GM23248 (cell line): ENCODE measurements at regions not wholly inside any gene's neighbourhood (a gene's known extent, or its start where the extent isn't known, plus 50 kb on each side); places are given as distances from the start of the nearest gene placed in this dataset.
"Not testable (repeated sequence)": the region's sequence is repeated elsewhere in the genome, so short reads cannot be mapped to it uniquely, and the experiment has no call there.

Source experiments
- DNase-seq: peaks from one replicate; pipeline ENCODE4 v3.0.0-alpha.2; 2015
- H2AFZ ChIP-seq: fragments of 200-600 bp; sonication (generic); 2 replicates; pipeline ENCODE4 v1.6.1; 2016; ENCODE audit warnings: antibody characterized with exemption
- H3F3A ChIP-seq: fragments of 200-600 bp; sonication (generic); 2 replicates; pipeline ENCODE4 v1.6.1; 2016; ENCODE audit warnings: mild to moderate bottlenecking, antibody characterized with exemption, mixed run types; ENCODE audit not compliant: insufficient read depth
- H3K27ac ChIP-seq: fragments of 200-600 bp; sonication (generic); 2 replicates; pipeline ENCODE4 v1.5.1; 2016; ENCODE audit warnings: mild to moderate bottlenecking
- H3K27me3 ChIP-seq: fragments of 200-600 bp; sonication (generic); replicated peaks from 2 replicates; pipeline ENCODE4 v1.6.1; 2016; ENCODE audit warnings: mild to moderate bottlenecking; ENCODE audit not compliant: insufficient read depth
- H3K36me3 ChIP-seq: fragments of 200-600 bp; sonication (generic); 2 replicates; pipeline ENCODE4 v1.6.1; 2016; ENCODE audit warnings: low read depth, mild to moderate bottlenecking
- H3K4me1 ChIP-seq: fragments of 200-600 bp; sonication (generic); 2 replicates; pipeline ENCODE4 v1.6.1; 2016; ENCODE audit warnings: mild to moderate bottlenecking; ENCODE audit not compliant: insufficient read depth
- H3K4me2 ChIP-seq: fragments of 200-600 bp; sonication (generic); one replicate; pipeline ENCODE4 v1.6.1; 2016; ENCODE audit warnings: mild to moderate bottlenecking; ENCODE audit not compliant: unreplicated experiment
- H3K4me3 ChIP-seq: fragments of 200-600 bp; sonication (generic); 2 replicates; pipeline ENCODE4 v1.5.1; 2016; ENCODE audit warnings: mild to moderate bottlenecking
- H3K79me2 ChIP-seq: fragments of 200-600 bp; sonication (generic); 2 replicates; pipeline ENCODE4 v1.6.1; 2016; ENCODE audit warnings: mild to moderate bottlenecking; ENCODE audit not compliant: insufficient read depth
- H3K9ac ChIP-seq: fragments of 200-600 bp; sonication (generic); 2 replicates; pipeline ENCODE4 v1.6.1; 2016; ENCODE audit warnings: mild to moderate bottlenecking
- H3K9me2 ChIP-seq: fragments of 200-600 bp; sonication (generic); 2 replicates; pipeline ENCODE4 v1.6.1; 2016; ENCODE audit warnings: mixed run types, mild to moderate bottlenecking, moderate library complexity; ENCODE audit not compliant: insufficient read depth
- H3K9me3 ChIP-seq: fragments of 200-600 bp; sonication (generic); one replicate; pipeline ENCODE4 v1.6.1; 2017; ENCODE audit warnings: low read depth
- H4K20me1 ChIP-seq: fragments of 200-600 bp; sonication (generic); 2 replicates; pipeline ENCODE4 v1.6.0; 2016; ENCODE audit not compliant: insufficient read depth
- EZH2 ChIP-seq: fragments of 200-600 bp; sonication (generic); IDR thresholded peaks from 2 replicates; pipeline ENCODE4 v1.6.1; 2018; ENCODE audit warnings: antibody characterized with exemption, mild to moderate bottlenecking; ENCODE audit not compliant: insufficient read depth, poor library complexity, severe bottlenecking
- EZH2phosphoT487 ChIP-seq: fragments of 200-600 bp; sonication (generic); IDR thresholded peaks from 2 replicates; pipeline ENCODE4 v1.6.1; 2018; ENCODE audit warnings: antibody characterized with exemption, moderate library complexity, mild to moderate bottlenecking, low read depth; ENCODE audit not compliant: insufficient read depth
- WGBS, 2 experiments: methylation state at CpG; one replicate each; pipeline ENCODE4 v1.1.6; 2015 to 2017; ENCODE audit warnings: low lambda C conversion rate in 2 of 2, low coverage in 1 of 2; ENCODE audit errors: missing lambda C conversion rate in 2 of 2; 5-methylcytosine and 5-hydroxymethylcytosine counted together
- in situ Hi-C: fragments of 300-500 bp; cut with MboI; formaldehyde crosslinking; loops from 2 replicates; pipeline ENCODE4 v1.15.0; 2020

- H2AFZ ChIP-seq, H3F3A ChIP-seq, H3K4me1 ChIP-seq, H3K9me2 ChIP-seq, DNase-seq, H3K27ac ChIP-seq, H3K36me3 ChIP-seq, H3K9me3 ChIP-seq, in situ Hi-C loops, H4K20me1 ChIP-seq, H3K9ac ChIP-seq, H3K4me2 ChIP-seq, H3K4me3 ChIP-seq, H3K79me2 ChIP-seq, H3K27me3 ChIP-seq: not testable (repeated sequence)
- 27 to 36% methylated on average over 6 of the region's 6 CpGs for WGBS, 2 experiments
These were observed 94.5 kb upstream of the RAB4A start for GRCh38 chr1:229176457-229176856.

GRCh38 chr1:229180161-229180560, 90.8 kb upstream of the RAB4A start:
- in situ Hi-C loops, result no loop called here
- no peaks in the 10 kb centered on the region for H3K9me2 ChIP-seq
- H3K9ac ChIP-seq, result no peak overlapping the region
- TF ChIP-seq EZH2phosphoT487 (no peak), EZH2 (no peak)
- H3K27ac ChIP-seq, result no peak overlapping the region
- DNase-seq, result no peak
- H3K79me2 ChIP-seq, result no peaks in the 10 kb centered on the region
- WGBS, 2 experiments, result 80 to 82% methylated on average over 8 of the region's 8 CpGs
- no peak overlapping the region for H3K4me2 ChIP-seq
- H3K36me3 ChIP-seq, result no peaks in the 10 kb centered on the region
- H3F3A ChIP-seq, result no peaks in the 10 kb centered on the region
- no peak overlapping the region for H3K4me3 ChIP-seq
- H4K20me1 ChIP-seq, result no peaks in the 10 kb centered on the region
- no peaks in the 10 kb centered on the region for H3K9me3 ChIP-seq
- no peaks in the 10 kb centered on the region for H3K4me1 ChIP-seq
- H3K27me3 ChIP-seq, result no peaks in the 10 kb centered on the region
- no peak overlapping the region for H2AFZ ChIP-seq

DNA sequence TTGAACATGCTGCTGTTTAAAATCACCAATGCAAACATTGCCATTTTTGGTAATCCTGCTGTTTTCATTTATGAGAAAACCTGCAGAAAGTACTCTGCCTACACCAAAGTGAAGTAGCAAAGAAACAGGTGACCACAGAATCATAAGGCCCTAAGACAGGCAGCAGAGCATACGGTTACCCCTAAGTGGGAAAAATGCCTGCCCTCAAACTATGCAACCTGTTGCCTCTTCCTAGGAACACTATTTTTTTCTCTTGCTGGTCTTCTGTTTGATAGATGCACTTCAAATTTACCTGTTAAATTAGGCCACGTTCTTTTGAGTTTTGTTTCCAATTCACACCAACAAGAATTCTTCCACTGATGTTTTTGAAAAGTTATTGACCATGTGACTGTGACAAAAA, 89.5 kb upstream of the RAB4A start:
- H2AFZ ChIP-seq, result no peak overlapping the region
- H3K36me3 ChIP-seq, result no peaks in the 10 kb centered on the region
- no peaks in the 10 kb centered on the region for H3K9me3 ChIP-seq
- H3K4me1 ChIP-seq, result peaks cover 3% of the 10 kb centered on the region; the same call in 1 of the 2 replicates
- H3K27me3 ChIP-seq, result no peaks in the 10 kb centered on the region
- H3K27ac ChIP-seq, result no peak overlapping the region
- H3K9me2 ChIP-seq, result no peaks in the 10 kb centered on the region
- H4K20me1 ChIP-seq, result no peaks in the 10 kb centered on the region
- H3K79me2 ChIP-seq, result no peaks in the 10 kb centered on the region
- in situ Hi-C loops, result no loop called here
- no peaks in the 10 kb centered on the region for H3F3A ChIP-seq
- H3K9ac ChIP-seq, result no peak overlapping the region
- TF ChIP-seq EZH2 (no peak), EZH2phosphoT487 (no peak)
- no peak overlapping the region for H3K4me2 ChIP-seq
- H3K4me3 ChIP-seq, result no peak overlapping the region
- no peak for DNase-seq
- WGBS, 2 experiments, result 87 to 88% methylated on average over 2 of the region's 2 CpGs

GRCh38 chr1:229183588-229183987, 87.3 kb upstream of the RAB4A start:
- no peak overlapping the region for H3K4me3 ChIP-seq
- H3K27me3 ChIP-seq, result no peaks in the 10 kb centered on the region
- in situ Hi-C loops, result no loop called here
- H3F3A ChIP-seq, result no peaks in the 10 kb centered on the region
- no peaks in the 10 kb centered on the region for H3K9me2 ChIP-seq
- no peak overlapping the region for H3K4me2 ChIP-seq
- H3K9ac ChIP-seq, result no peak overlapping the region
- no peaks in the 10 kb centered on the region for H3K36me3 ChIP-seq
- H3K4me1 ChIP-seq, result peaks cover 3% of the 10 kb centered on the region; the same call in 1 of the 2 replicates
- H3K9me3 ChIP-seq, result no peaks in the 10 kb centered on the region
- H3K79me2 ChIP-seq, result no peaks in the 10 kb centered on the region
- WGBS, 2 experiments, result 83 to 89% methylated on average over 4 of the region's 4 CpGs
- TF ChIP-seq EZH2phosphoT487 (no peak), EZH2 (no peak)
- no peak overlapping the region for H3K27ac ChIP-seq
- H2AFZ ChIP-seq, result no peak overlapping the region
- no peaks in the 10 kb centered on the region for H4K20me1 ChIP-seq
- no peak for DNase-seq

GRCh38 chr1:229184066-229184465, 86.8 kb upstream of the RAB4A start:
- H3K36me3 ChIP-seq, result no peaks in the 10 kb centered on the region
- DNase-seq, result no peak
- H3K4me1 ChIP-seq, result peaks cover 3% of the 10 kb centered on the region; the same call in 1 of the 2 replicates
- H3K9me3 ChIP-seq, result no peaks in the 10 kb centered on the region
- no peak overlapping the region for H2AFZ ChIP-seq
- no peaks in the 10 kb centered on the region for H3K27me3 ChIP-seq
- no peaks in the 10 kb centered on the region for H3K9me2 ChIP-seq
- H3K79me2 ChIP-seq, result no peaks in the 10 kb centered on the region
- no peak overlapping the region for H3K27ac ChIP-seq
- H3K4me2 ChIP-seq, result no peak overlapping the region
- H3F3A ChIP-seq, result no peaks in the 10 kb centered on the region
- in situ Hi-C loops, result no loop called here
- no peaks in the 10 kb centered on the region for H4K20me1 ChIP-seq
- TF ChIP-seq EZH2phosphoT487 (no peak), EZH2 (no peak)
- no peak overlapping the region for H3K4me3 ChIP-seq
- WGBS, 2 experiments, result 82 to 84% methylated on average over 4 of the region's 4 CpGs
- no peak overlapping the region for H3K9ac ChIP-seq
